ENCODE measurements at regions not wholly inside any gene's neighbourhood (a gene's known extent, or its start where the extent isn't known, plus 50 kb on each side); places are given as distances from the start of the nearest gene placed in this dataset.

DNA sequence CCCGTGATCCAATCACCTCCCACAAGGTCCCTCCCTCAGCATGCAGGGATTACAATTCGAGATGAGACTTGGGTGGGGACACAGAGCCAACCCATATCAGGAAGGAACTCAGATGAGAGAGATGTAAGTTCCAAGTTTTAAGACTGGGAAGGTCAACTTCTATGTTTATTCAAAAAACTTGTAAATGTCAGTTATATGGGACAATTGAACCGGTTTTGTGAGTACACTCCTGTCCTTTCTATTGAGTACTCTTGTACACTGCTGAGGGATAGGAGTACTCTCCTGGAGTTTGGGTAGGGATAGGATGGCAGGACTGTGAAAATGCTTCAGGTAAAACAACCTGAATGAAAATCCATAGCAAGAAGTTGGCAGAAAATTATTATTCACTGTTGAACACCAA, 239.1 kb downstream of the ZNF674 start:
- no peak overlapping the region for H3K4me3 ChIP-seq (ENCODE audit: low read depth, low read length)

DNA sequence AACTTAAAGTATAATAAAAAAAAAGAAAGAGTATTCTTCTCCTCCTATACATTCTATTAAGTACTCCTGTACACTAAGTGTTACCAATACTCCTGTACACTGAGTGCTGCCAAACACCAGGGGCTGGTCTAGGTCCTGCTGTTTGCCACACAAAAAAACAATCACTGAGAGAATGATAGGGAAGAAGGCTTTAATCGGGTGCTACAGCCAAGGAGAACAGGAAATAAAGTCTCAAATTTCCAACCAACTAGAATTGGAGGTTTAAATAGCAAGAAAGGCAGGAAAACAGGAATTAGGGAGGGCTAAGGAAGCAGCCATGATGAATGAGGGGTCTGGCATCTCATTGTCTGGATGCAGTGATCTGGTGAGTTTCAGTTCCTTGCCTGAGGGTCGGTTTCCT, 239.8 kb downstream of the ZNF674 start:
- no peak overlapping the region for H3K4me3 ChIP-seq (ENCODE audit: low read depth, low read length)

DNA sequence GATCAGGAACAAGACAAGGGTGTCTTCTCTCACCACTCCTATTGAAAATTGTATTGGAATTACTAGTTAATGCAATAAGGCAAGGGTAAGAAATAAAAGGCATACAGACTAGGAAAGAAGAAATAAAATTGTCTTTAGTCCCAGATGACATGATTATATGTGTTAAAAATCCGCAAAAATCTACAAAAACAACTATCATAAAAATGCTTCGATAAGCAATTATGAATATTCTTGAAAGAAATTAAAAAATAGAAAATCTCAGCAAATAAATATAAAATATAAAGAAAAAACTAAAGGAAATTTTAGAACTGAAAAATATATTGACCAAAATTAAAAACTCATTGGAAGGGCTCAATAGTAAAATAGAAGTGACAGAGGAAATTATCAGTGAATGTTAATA, 243.3 kb downstream of the ZNF674 start:
- H3K4me3 ChIP-seq (ENCODE audit: low read depth, low read length): no peak overlapping the region

DNA sequence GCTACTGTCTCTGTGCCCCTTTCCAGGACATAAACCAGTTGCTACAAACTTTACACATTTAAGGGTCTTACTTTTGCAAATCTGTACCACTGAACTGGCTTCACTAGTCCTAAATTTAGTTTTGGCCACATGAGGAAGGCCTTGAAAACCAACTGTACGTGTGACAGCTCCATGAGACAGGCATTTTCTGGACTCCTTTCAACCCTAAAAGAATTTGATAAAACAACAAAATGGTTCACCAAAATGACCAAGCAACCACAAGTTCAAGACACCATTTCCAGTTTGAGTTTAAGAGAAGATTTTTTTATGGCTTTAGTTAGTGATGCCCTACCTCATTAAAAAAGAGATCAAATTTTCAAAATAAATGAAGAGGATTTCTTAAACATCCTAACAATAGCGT, 246.4 kb downstream of the ZNF674 start:
- H3K4me3 ChIP-seq (ENCODE audit: low read depth, low read length): no peak overlapping the region

DNA sequence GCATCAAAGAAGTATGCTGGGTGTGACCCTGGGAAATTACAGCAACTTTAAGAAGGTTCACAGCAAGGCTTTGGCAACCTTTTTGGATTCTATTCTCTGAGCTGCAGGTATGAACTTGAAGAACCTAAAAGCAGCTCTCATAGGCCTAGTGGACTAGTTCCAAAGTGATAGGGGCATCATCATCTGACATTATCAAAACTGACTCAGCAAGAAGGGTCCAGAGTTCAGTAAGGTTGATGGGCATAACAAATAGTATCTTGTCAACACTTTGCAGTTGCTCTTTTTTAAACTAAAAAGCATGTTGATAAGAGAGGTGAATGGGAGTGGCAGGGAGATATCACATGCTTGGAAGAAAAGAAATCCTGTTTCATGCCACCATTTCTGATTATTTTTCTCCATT, 249.3 kb downstream of the ZNF674 start:
- H3K4me3 ChIP-seq (ENCODE audit: low read depth, low read length): no peak overlapping the region

DNA sequence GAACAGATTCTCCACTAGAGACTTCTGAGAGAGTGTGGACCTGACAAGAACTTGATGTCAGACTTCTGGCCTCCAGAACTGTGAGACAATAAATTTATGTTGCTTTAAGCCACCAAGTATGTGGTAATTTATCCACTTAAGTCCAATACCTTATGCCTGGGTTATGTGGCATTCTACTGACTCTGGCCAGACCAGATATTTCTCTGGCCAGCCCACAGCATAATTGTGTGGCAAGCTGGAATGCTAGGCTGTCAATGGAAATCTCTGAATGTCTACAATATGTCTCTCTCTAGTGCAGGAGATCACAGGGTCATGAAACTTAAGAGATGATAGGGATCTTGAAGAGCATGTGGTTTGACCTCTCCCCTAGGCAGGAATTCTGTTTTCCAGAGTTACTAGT, 251.0 kb downstream of the ZNF674 start:
- no peak overlapping the region for H3K4me3 ChIP-seq (ENCODE audit: low read depth, low read length)

DNA sequence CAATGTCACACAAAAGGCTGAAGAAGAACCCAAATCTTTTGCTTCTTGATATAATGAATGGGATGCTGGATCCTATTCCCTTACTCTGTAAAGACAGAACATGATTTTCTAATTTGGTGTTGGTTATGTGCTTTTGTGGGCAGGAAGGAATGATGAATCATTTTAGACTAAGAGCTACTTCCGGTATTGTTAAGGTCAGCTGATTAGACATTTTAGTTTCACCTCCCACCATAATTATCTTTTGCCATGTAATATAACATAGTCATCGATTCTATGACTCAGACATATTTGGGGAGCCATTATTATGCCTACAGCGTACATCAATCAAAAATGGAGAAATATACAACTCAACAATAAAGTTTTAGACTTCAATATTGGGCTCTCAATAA, 265.3 kb downstream of the ZNF674 start:
- no peak overlapping the region for H3K4me3 ChIP-seq (ENCODE audit: low read depth, low read length)

DNA sequence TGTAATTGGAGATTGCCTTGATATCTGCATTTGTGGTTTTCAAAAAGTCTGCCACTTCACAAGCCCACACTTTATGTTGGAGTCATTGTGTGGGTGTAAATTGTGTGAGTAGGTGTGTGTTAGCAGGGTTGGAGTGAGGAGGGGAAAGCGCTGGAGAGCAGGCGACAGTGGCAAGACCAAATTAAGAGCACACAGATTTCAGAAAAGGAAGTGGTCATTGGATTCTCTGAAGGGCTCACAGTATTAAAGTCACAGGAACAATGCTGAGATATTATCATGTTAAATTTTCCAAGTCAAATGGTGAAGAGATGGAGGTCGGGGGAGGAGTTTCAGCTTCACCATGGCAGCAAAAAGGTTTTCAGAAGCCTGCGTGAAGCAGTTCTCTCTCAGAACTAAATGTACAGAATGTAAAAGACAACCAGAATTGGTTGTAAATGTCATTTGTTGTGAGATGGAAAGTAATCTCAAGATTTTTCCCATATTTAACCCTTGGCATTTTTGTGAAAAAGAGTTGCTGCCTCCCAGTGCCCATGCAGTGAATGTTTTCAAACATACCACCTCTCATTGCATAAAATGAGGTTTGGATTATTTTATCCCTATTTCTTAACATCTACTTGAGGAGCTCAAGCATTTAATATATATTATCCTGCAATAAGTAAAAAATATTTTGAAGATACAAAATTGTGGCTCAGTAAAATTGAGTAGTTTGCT, 265.9 kb downstream of the ZNF674 start:
- no peak overlapping the region for H3K4me3 ChIP-seq (ENCODE audit: low read depth, low read length)

DNA sequence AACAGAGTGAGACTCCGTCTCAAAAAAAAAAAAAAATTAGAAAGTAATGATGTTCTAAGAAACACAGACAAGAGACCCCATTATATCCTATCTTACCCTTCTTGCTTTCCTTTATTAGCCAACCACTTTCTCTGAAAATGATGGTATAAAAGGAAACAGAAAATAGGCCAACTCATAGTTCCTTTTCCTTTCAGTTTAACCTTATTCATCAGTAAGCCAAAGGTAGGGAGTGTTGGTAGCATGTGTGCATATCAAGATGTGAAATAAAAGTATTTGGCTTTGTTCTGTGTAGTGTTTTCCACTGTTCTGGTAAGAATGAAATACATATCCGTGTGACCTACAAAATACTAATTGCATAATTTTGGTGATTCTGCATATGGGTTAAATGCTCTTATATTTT, 266.6 kb downstream of the ZNF674 start:
- H3K4me3 ChIP-seq (ENCODE audit: low read depth, low read length): no peak overlapping the region

DNA sequence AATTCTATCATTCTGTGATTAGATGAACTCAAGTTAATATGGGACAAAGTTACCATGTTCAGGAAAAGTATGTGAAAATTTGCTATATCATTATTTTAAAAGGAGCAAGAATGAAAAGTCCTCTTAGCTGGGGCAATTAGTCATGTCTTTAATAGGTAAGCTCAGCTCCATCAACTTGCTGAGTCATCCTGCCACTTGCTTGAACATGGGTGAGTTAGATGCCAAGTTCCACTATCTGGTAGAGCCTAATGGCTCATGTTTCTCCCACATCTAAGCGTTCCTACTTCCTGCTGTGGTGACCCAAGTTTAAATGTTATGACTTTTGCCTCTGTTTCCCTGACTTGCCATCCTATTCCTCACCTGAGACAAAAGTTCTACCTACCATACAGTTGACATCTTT, 276.8 kb downstream of the ZNF674 start:
- H3K4me3 ChIP-seq (ENCODE audit: low read depth, low read length): no peak overlapping the region

DNA sequence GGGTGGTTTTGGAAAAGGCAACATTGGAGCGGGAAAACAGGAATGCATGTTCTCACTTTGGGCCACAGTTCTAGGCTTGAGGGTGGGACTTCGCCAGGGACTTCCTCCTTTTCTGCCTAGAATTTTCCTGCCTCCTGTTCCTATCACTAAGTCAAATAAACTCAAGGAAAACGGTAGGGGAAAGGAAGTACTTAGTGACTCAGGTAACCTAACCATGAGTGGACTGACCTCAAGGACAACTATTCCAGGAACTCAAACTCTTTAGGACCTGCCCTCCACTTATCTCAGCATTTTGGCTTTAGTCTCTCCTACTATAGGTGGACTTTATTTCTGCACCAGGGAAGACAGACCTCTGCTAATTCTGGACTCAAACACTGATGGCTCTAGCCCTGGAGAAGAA, 281.7 kb downstream of the ZNF674 start:
- no peak overlapping the region for H3K4me3 ChIP-seq (ENCODE audit: low read depth, low read length)

DNA sequence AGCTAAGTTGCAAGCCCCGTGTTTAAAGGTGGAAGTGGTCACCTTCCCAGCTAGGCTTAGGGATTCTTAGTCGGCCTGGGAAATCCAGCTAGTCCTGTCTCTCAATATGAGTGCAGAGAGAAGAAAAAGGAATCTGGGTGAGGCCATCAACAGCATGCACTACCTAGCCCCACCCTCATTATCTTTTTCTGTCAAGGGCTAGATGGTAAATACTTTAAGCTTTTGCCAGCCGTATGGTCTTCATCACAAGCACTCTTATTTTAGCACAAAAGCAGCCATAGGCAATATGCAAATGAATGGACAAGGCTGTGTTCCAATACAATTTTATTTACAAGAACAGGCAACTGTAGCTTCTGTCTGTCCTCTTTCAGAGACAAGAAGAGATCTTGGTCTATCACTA, 282.9 kb downstream of the ZNF674 start:
- H3K4me3 ChIP-seq (ENCODE audit: low read depth, low read length): no peak overlapping the region

DNA sequence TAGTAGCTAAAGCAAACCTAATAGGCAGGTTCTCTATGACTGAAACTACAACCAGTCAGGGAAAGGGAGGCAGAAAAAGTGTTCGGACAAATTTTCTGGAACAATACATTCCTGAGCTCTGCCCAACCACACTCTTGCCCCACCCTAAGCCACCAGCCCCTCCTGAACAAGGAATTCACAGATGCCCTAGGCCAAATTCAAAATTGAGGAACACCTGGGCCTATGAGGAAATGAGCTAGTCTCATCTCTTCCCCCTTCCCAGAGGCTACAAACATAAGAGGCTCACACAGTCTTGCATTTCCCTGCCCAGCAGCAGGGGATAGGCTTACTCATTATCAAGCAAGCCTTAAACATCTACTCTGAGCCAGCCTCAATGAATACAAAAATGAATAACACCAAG, 284.7 kb downstream of the ZNF674 start:
- no peak overlapping the region for H3K4me3 ChIP-seq (ENCODE audit: low read depth, low read length)

DNA sequence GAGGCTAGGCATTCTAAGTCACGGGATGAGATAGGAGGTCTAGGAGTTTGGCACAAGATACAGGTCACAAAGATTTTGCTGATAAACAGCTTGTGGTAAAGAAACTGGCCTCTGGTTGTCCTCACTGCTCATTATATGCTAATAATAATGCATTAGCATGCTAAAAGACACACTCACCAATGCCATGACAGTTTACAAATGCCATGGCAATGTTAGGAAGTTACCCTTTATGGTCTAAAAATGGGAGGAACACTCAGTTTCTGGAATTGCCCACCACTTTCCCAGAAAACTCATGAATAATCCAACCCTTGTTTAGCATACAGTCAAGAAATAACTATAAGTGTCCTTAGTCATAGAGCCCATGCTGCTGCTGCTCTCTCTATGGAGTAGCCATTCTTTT, 286.9 kb downstream of the ZNF674 start:
- H3K4me3 ChIP-seq (ENCODE audit: low read depth, low read length): no peak overlapping the region

DNA sequence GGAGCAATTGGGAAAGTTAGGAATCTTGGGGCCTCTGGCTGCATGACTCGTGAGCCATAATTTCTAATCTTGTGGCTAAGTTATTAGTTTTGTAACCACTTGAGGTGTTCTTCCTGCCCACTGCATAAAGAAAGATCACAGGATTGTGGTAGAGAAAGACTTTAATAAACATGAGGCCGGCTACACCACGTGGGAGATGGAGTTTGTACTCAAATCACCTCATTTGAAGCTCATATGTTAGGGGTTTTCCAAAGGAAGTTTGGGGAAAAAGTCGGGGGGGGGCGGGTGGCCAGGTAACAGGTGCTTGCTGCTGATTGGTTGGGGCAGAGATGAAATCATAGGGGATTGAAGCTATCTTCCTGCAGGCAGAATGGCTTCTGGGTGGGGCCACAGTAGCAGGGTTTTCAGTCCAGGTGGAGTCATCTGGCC, 287.8 kb downstream of the ZNF674 start:
- H3K4me3 ChIP-seq (ENCODE audit: low read depth, low read length): no peak overlapping the region

DNA sequence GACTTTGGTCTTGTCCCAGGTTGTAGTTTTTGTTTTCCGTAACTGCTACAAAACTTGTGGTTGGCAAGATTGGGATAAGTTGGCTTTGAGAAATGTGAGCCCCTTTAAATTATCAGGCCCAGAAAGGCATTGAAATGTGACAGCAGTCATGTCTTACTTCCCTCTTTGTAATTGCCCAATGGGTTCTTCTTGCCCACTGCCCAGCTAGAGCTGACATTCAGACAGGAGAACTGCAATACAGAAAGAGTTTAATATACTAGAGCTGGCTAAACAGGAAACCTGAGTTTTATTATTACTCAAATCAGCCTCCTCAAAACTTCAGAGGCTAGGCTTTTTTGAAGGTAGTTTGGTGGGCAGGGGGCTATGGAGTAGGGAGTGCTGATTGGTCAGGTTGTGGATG, 288.3 kb downstream of the ZNF674 start:
- no peak overlapping the region for H3K4me3 ChIP-seq (ENCODE audit: low read depth, low read length)

DNA sequence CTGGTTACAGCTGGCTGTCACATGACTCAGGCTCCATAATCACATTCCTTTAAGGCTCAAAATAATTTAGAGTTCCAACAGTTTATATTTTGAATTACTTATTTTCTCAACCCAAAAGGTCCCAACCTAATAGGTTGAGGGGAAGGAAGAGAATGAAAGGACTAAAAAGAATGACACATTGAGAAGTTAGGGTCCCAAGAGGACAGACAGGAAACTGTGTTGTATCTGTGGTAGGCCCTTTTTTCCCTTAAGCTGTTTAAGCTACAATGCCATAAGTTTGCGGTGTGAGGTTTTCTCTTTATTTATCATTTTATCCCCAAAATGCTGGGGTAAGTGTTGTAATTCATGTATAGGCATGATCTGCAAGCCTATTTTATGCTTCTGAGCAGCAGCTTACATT, 290.2 kb downstream of the ZNF674 start:
- H3K4me3 ChIP-seq (ENCODE audit: low read depth, low read length): no peak overlapping the region

DNA sequence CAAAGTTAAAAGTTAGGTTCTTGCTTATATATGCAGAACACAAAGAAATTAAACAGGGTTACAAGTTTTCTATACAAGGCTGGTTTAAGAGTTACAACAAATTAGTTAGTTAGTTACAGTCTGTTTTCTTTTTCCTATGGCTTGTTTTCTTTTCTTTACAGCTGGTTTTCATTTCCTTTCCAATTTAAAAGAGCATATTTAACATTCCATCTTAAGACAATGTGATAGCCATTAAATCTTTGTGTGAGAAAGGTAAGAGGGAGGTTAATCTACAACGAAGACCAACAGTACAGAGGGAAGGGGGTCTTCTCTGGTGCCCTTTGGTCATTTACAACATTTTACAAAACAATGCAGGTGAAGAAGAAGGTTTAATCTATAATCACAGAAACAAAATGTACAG, 290.6 kb downstream of the ZNF674 start:
- H3K4me3 ChIP-seq (ENCODE audit: low read depth, low read length): no peak overlapping the region

DNA sequence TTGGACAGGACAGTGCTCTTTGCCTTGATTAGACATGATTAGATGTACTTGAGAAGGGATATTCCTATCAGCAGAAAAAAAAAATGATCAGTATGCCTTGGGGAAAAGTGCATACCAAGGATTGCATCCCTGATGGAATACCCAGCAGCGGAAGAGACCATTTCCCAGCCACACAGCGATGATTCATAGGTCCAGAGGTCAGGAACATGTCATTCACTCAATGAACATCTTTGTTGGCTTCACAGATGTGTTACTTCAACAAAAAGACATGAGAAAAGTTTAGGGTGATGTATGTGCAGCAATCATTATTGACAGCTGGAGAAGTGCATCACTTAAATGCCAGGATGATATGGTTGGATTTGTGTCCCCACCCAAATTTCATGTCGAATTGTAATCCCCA, 293.5 kb downstream of the ZNF674 start:
- H3K4me3 ChIP-seq (ENCODE audit: low read depth, low read length): no peak overlapping the region

DNA sequence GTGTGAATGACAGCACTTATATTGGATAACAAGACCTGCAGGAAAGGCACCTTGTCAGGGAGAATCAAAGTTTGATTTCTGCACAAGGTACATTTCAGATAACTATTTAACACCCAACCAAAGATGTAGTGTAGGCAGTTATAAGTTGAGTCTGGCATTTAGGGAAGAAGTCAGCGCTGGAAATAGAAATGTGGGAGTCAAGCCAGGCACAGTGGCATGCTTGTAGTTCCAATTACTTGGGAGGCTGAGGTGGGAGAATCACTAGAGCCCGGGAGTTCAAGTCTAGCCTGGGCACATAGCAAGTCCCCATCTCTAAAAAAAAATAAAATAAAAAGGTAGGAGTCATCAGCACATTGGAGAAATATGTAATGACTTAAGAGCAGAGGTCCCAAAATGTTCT, 295.1 kb downstream of the ZNF674 start:
- H3K4me3 ChIP-seq (ENCODE audit: low read depth, low read length): no peak overlapping the region

DNA sequence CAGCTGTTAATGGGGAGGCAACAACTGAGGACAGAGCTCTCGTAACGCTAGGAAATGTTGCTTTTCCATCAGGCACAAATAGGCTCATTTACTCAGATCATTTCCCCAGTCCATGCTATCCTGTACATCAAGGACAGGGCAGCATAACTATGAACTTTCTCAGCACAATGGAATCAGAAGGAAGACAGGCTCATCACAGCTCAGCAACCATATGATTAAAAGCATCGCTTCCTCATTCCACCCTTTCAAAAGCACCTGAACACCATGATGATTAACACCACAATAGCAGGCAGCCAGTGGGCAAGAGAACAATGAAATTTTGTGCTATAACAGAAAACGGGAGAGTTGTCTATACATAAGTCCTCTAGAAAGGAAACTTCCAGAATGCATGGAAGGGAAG, 297.8 kb downstream of the ZNF674 start:
- H3K4me3 ChIP-seq (ENCODE audit: low read depth, low read length): no peak overlapping the region

DNA sequence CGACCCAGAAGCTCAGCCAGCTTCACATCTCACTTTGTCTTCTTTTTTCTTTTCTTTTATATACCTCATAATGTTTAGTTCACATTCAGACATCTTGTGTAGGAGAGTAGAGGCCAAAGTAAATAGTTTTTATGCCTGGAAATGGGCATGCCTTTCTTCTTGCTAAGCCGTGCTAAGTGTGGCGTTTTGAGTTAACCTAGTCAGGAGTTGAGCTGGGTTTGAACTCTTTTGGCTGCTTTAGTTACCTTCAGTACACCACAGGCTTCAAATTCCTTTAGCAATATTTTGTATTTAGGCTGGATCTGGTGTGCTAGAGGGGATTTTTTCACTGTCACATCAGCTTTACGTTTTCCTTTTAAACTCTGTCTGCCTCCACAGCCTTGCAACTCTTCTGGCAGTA, 300.8 kb downstream of the ZNF674 start:
- no peak overlapping the region for H3K4me3 ChIP-seq (ENCODE audit: low read depth, low read length)

DNA sequence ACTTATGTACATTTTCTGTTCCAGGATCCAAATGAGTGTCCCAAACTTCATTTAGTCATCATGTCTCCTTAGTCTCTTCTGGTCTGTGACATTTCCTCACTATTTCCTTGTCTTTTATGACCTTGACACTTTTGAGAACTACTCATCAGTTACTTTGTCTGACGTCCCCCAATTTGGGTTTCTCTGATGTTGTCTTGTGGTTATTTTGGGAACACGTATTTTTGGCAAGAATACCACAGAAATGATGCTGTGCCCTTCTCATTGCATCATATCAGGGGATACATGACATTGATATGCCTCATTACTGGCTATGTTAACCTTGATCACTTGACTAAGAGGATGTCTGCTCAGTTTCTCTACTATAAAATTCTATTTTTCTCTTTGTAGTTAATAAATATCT, 308.8 kb downstream of the ZNF674 start:
- no peak overlapping the region for H3K4me3 ChIP-seq (ENCODE audit: low read depth, low read length)

DNA sequence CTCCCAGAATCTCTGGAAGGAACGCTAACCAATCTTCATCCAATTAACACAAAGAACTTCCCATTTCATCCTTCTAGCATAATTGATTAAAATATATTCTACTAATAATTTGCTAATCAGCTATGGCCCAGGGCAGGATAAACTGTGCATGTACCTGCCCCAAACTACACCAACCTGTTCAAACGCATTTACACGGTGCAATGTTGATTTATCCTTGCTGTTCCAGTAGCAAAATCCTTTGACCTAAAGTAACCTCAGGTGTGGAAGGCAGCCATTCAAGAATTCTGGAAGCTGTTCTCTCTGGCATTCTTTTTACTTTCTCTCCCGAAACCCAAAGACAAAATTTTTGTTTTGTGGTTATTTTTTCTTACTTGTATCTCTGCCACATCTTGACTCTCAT, 309.4 kb downstream of the ZNF674 start:
- H3K4me3 ChIP-seq (ENCODE audit: low read depth, low read length): no peak overlapping the region
